IMR-90 (cell line): ENCODE measurements at regions not wholly inside any gene's neighbourhood (a gene's known extent, or its start where the extent isn't known, plus 50 kb on each side); places are given as distances from the start of the nearest gene placed in this dataset.

Experiments used
- ATAC-seq: fragments of 200-7000 bp; cut with Tn5 transposase; 2 replicates; pipeline ENCODE4 v1.9.1; 2020; ENCODE audit warnings: low read depth, mild to moderate bottlenecking, moderate library complexity
- BruUV-seq: library from RNA; stranded (reverse); fragments of 400-500 nt; replicated peaks from 2 replicates; lab custom pipeline; 2021; lab: Mats Ljungman, UMichigan
- CTCF ChIA-PET: fragments of 300-600 bp; formaldehyde crosslinking; extraction: SDS; loops from one replicate; lab custom pipeline; 2021; ENCODE audit warnings: antibody characterized with exemption; lab: Yijun Ruan, JAX
- POLR2A ChIA-PET: fragments of 300-600 bp; sonication (Branson Sonifier 250); formaldehyde crosslinking; loops from one replicate; lab custom pipeline; 2022; ENCODE audit warnings: antibody characterized with exemption; ENCODE audit not compliant: unreplicated experiment; lab: Charles Lee
- DNase-seq: peaks from one replicate; pipeline ENCODE4 v3.0.0; 2013
- H2AFZ ChIP-seq: replicated peaks from 2 replicates; pipeline ENCODE3; 2013; ENCODE audit warnings: low read length, mild to moderate bottlenecking; ENCODE audit not compliant: poor library complexity
- H2AK5ac ChIP-seq: 2 replicates; pipeline ENCODE4 v1.6.1; 2013; ENCODE audit warnings: low read depth, low read length, inconsistent platforms
- H2AK9ac ChIP-seq: replicated peaks from 2 replicates; pipeline ENCODE3; 2013; ENCODE audit warnings: mild to moderate bottlenecking, low read depth, low read length, moderate library complexity; ENCODE audit not compliant: poor library complexity
- H2BK120ac ChIP-seq: 2 replicates; pipeline ENCODE4 v1.6.1; 2013; ENCODE audit warnings: low read depth, low read length, inconsistent platforms
- H2BK15ac ChIP-seq: 3 replicates; pipeline ENCODE4 v1.6.1; 2013; ENCODE audit warnings: low read depth, low read length, inconsistent platforms
- H2BK20ac ChIP-seq: 2 replicates; pipeline ENCODE4 v1.6.1; 2013; ENCODE audit warnings: low read depth, mild to moderate bottlenecking, inconsistent platforms, low read length, moderate library complexity
- H2BK5ac ChIP-seq: 2 replicates; pipeline ENCODE4 v1.6.1; 2013; ENCODE audit warnings: mild to moderate bottlenecking, low read depth, low read length, inconsistent platforms; ENCODE audit not compliant: poor library complexity, severe bottlenecking
- H3K14ac ChIP-seq: replicated peaks from 2 replicates; pipeline ENCODE4 v1.6.1; 2013; ENCODE audit warnings: low read depth, low read length, inconsistent platforms
- H3K18ac ChIP-seq: 2 replicates; pipeline ENCODE4 v1.6.1; 2013; ENCODE audit warnings: low read depth, low read length, control low read depth
- H3K23ac ChIP-seq: 2 replicates; pipeline ENCODE4 v1.6.1; 2013; ENCODE audit warnings: low read depth, low read length, inconsistent platforms
- H3K27ac ChIP-seq: 2 replicates; pipeline ENCODE4 v1.5.1; 2013; ENCODE audit warnings: mild to moderate bottlenecking, control low read depth, low read length; ENCODE audit not compliant: insufficient read depth
- H3K27me3 ChIP-seq: 2 replicates; pipeline ENCODE4 v1.6.1; 2013; ENCODE audit warnings: low read length; ENCODE audit not compliant: control insufficient read depth, insufficient read depth
- H3K36me3 ChIP-seq: 2 replicates; pipeline ENCODE4 v1.6.1; 2013; ENCODE audit warnings: low read length, mixed read lengths; ENCODE audit not compliant: control insufficient read depth, insufficient read depth
- H3K4ac ChIP-seq: 2 replicates; pipeline ENCODE4 v1.6.1; 2013; ENCODE audit warnings: low read depth, low read length, inconsistent platforms
- H3K4me1 ChIP-seq: 2 replicates; pipeline ENCODE4 v1.6.1; 2013; ENCODE audit warnings: low read length, mixed read lengths; ENCODE audit not compliant: control insufficient read depth, insufficient read depth
- H3K4me2 ChIP-seq: 2 replicates; pipeline ENCODE4 v1.6.1; 2013; ENCODE audit warnings: low read depth, mild to moderate bottlenecking, control low read depth, low read length, moderate library complexity
- H3K4me3 ChIP-seq: 2 replicates; pipeline ENCODE4 v1.5.1; 2013; ENCODE audit warnings: low read depth, mild to moderate bottlenecking, control low read depth, low read length, moderate library complexity; ENCODE audit not compliant: insufficient read depth
- H3K56ac ChIP-seq: 2 replicates; pipeline ENCODE4 v1.6.1; 2013; ENCODE audit warnings: low read length, inconsistent platforms; ENCODE audit not compliant: insufficient read depth; ENCODE audit errors: extremely low read depth
- H3K79me1 ChIP-seq, 2 experiments: 2 replicates each; pipeline ENCODE4 v1.6.1; 2013; ENCODE audit warnings: low read length in 2 of 2, inconsistent platforms in 1 of 2, low read depth in 1 of 2
- H3K9ac ChIP-seq: 2 replicates; pipeline ENCODE4 v1.6.1; 2013; ENCODE audit warnings: low read depth, low read length, control low read depth
- H3K9me1 ChIP-seq: 2 replicates; pipeline ENCODE4 v1.6.1; 2013; ENCODE audit warnings: low read length, inconsistent platforms; ENCODE audit not compliant: insufficient read depth
- H3K9me3 ChIP-seq: 2 replicates; pipeline ENCODE4 v1.6.1; 2013; ENCODE audit warnings: low read length; ENCODE audit not compliant: control insufficient read depth, insufficient read depth
- H4K20me1 ChIP-seq: 2 replicates; pipeline ENCODE4 v1.6.1; 2013; ENCODE audit warnings: low read length, inconsistent platforms; ENCODE audit not compliant: insufficient read depth
- H4K5ac ChIP-seq: 2 replicates; pipeline ENCODE4 v1.6.1; 2013; ENCODE audit warnings: mild to moderate bottlenecking, low read depth, low read length, control low read depth
- H4K8ac ChIP-seq, 2 experiments: 2 replicates each; pipeline ENCODE4 v1.6.1; 2013; ENCODE audit warnings: low read depth in 2 of 2, low read length in 2 of 2, control low read depth in 1 of 2, inconsistent platforms in 1 of 2
- H4K91ac ChIP-seq: 2 replicates; pipeline ENCODE4 v1.6.1; 2013; ENCODE audit warnings: low read depth, low read length, inconsistent platforms; ENCODE audit not compliant: insufficient read depth
- CEBPB ChIP-seq: IDR thresholded peaks from 2 replicates; pipeline ENCODE4 v1.6.1; 2012; ENCODE audit warnings: low read depth, low read length, improper control_type of control experiment
- CTCF ChIP-seq: conservative IDR thresholded peaks from 2 replicates; pipeline ENCODE4 v1.5.1; 2012; ENCODE audit warnings: mild to moderate bottlenecking, low read depth, low read length, improper control_type of control experiment
- FOS ChIP-seq: fragments of 150-350 bp; IDR thresholded peaks from 2 replicates; pipeline ENCODE4 v1.6.1; 2016; ENCODE audit warnings: low read depth, low read length
- NFE2L2 ChIP-seq: fragments of 150-350 bp; IDR thresholded peaks from 2 replicates; pipeline ENCODE4 v1.6.1; 2016; ENCODE audit warnings: low read depth, mild to moderate bottlenecking, low read length
- RAD21 ChIP-seq: IDR thresholded peaks from 2 replicates; pipeline ENCODE4 v1.6.1; 2012; ENCODE audit warnings: low read length, improper control_type of control experiment
- SMC3 ChIP-seq: fragments of 150-350 bp; IDR thresholded peaks from 2 replicates; pipeline ENCODE4 v1.6.1; 2016; ENCODE audit warnings: low read depth, mild to moderate bottlenecking, antibody characterized with exemption, low read length, moderate library complexity
- WGBS, 2 experiments: methylation state at CpG; one replicate each; pipeline versions ENCODE4 v1.1.5 to v1.1.7; 2013; ENCODE audit warnings: missing lambda C conversion rate in 2 of 2; ENCODE audit not compliant: insufficient read length in 1 of 2; ENCODE audit errors: extremely low coverage in 2 of 2; 5-methylcytosine and 5-hydroxymethylcytosine counted together
- dilution Hi-C: fragments of 300-500 bp; cut with HindIII; formaldehyde crosslinking; loops from one replicate; pipeline ENCODE4 v1.14.3; 2018; ENCODE audit warnings: low sequenced_read_pairs; ENCODE audit not compliant: unreplicated experiment
- in situ Hi-C: fragments of 300-500 bp; cut with MboI; formaldehyde crosslinking; loops from 3 replicates; pipeline ENCODE4 v1.14.3; 2019; ENCODE audit warnings: low sequenced_read_pairs, inconsistent platforms, mixed read lengths
- intact Hi-C: fragments of 100-400 bp; cut with micrococcal nuclease; formaldehyde crosslinking; loops from 2 replicates; pipeline ENCODE4 v1.10.0; 2022
- TF ChIP-seq, protein P1 (sequence below): fragments of 150-350 bp; IDR thresholded peaks from 2 replicates; pipeline ENCODE4 v1.6.1; 2016; ENCODE audit warnings: low read depth, mild to moderate bottlenecking, low read length, moderate library complexity, borderline replicate concordance

- CTCF ChIA-PET, result no interaction called here
- no CpG with 5 or more reads among the region's 5 CpGs for WGBS, 2 experiments
- no peak for TF ChIP-seq FOS
- no peak for TF ChIP-seq NFE2L2
- TF ChIP-seq CTCF, result no peak
- no peak for TF ChIP-seq CEBPB
- TF ChIP-seq RAD21, result no peak
- TF ChIP-seq SMC3, result no peak
- TF ChIP-seq, protein P1, sequence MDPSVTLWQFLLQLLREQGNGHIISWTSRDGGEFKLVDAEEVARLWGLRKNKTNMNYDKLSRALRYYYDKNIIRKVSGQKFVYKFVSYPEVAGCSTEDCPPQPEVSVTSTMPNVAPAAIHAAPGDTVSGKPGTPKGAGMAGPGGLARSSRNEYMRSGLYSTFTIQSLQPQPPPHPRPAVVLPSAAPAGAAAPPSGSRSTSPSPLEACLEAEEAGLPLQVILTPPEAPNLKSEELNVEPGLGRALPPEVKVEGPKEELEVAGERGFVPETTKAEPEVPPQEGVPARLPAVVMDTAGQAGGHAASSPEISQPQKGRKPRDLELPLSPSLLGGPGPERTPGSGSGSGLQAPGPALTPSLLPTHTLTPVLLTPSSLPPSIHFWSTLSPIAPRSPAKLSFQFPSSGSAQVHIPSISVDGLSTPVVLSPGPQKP, result no peak
Measured at GRCh38 chr6:134397676-134398075, 79.8 kb upstream of the SGK1 start.

More at GRCh38 chr6:134397676-134398075, 79.8 kb upstream of the SGK1 start:
- no peak overlapping the region for H2AFZ ChIP-seq
- no peaks in the 10 kb centered on the region for H3K9me3 ChIP-seq
- no peaks in the 10 kb centered on the region for H4K20me1 ChIP-seq
- no peak overlapping the region for H4K91ac ChIP-seq
- POLR2A ChIA-PET, result no interaction called here
- no peak overlapping the region for H3K4me3 ChIP-seq
- intact Hi-C loops (loop anchor here (5.0 kb wide), 1 partner anchor 35 kb away; no protein-coding TSS in a partner anchor), dilution Hi-C loops (no loop called here), in situ Hi-C loops (no loop called here)
- H4K8ac ChIP-seq, result no peak overlapping the region
- no peak overlapping the region for H3K27ac ChIP-seq
- H3K9ac ChIP-seq, result no peak overlapping the region
- H3K9me1 ChIP-seq, result no peaks in the 10 kb centered on the region
- no peak overlapping the region for H2BK120ac ChIP-seq
- no peak overlapping the region for H2AK5ac ChIP-seq
- no peak overlapping the region for H3K18ac ChIP-seq
- no peak overlapping the region for H3K4me2 ChIP-seq
- no peak overlapping the region for H2AK9ac ChIP-seq
- H2BK15ac ChIP-seq, result no peak overlapping the region
- no peaks in the 10 kb centered on the region for H3K36me3 ChIP-seq
- DNase-seq (no peak), ATAC-seq (no peak)
- H3K4ac ChIP-seq, result no peak overlapping the region
- H3K56ac ChIP-seq, result no peak overlapping the region
- H3K14ac ChIP-seq, result no peak overlapping the region
- no peaks in the 10 kb centered on the region for H3K27me3 ChIP-seq
- no peaks in the 10 kb centered on the region; the same call in 1 of the 2 replicates for H3K4me1 ChIP-seq
- no peak overlapping the region for H2BK20ac ChIP-seq
- H3K79me1 ChIP-seq, result no peaks in the 10 kb centered on the region
- BruUV-seq, result no TSS peak
- no peak overlapping the region for H4K5ac ChIP-seq
- no peak overlapping the region for H3K23ac ChIP-seq
- H2BK5ac ChIP-seq, result no peak overlapping the region
